Stimulated activated effector memory CD8-positive, alpha-beta T cell treated with anti-CD3 and anti-CD28 coated beads, Interleukin-12 subunit alpha, Interleukin-12 subunit beta, amount 100 ng/mL, for 72 hours (primary cell): ENCODE measurements at regions not wholly inside any gene's neighbourhood (a gene's known extent, or its start where the extent isn't known, plus 50 kb on each side); places are given as distances from the start of the nearest gene placed in this dataset.

Experiments
- ATAC-seq: fragments of 150-1000 bp; cut with Tn5 transposase; 2 replicates; pipeline ENCODE4 v1.10.0; 2021
- DNase-seq, 2 donors: peaks; one replicate each; pipeline ENCODE4 v3.0.0; 2021 to 2022; ENCODE audit warnings: low spot score in 2 of 2
- H3K27ac Mint-ChIP-seq: one replicate; pipeline ENCODE4 v1.8.0; 2022; ENCODE audit warnings: mild to moderate bottlenecking, mixed read lengths
- H3K36me3 Mint-ChIP-seq: one replicate; pipeline ENCODE4 v1.8.0; 2022; ENCODE audit warnings: mild to moderate bottlenecking, mixed read lengths
- H3K4me1 Mint-ChIP-seq: one replicate; pipeline ENCODE4 v1.8.0; 2022; ENCODE audit warnings: mixed read lengths
- H3K4me3 Mint-ChIP-seq: one replicate; pipeline ENCODE4 v1.8.0; 2022; ENCODE audit warnings: mild to moderate bottlenecking, mixed read lengths
- H3K9me3 Mint-ChIP-seq: one replicate; pipeline ENCODE4 v1.8.0; 2022; ENCODE audit warnings: mixed read lengths

GRCh38 chr2:43171789-43172188, 54.6 kb downstream of the ZFP36L2 start:
- no peak for DNase-seq
- H3K4me3 Mint-ChIP-seq, result no peak overlapping the region
- peaks cover 10% of the 10 kb centered on the region for H3K36me3 Mint-ChIP-seq
- peak overlapping the region; percentile 95 for H3K27ac Mint-ChIP-seq
- no peaks in the 10 kb centered on the region for H3K9me3 Mint-ChIP-seq
- peaks cover 80% of the 10 kb centered on the region for H3K4me1 Mint-ChIP-seq
- ATAC-seq, result no peak

- peaks cover 10% of the 10 kb centered on the region for H3K36me3 Mint-ChIP-seq
- peaks cover 72% of the 10 kb centered on the region for H3K4me1 Mint-ChIP-seq
- peak overlapping the region; percentile 72 for H3K4me3 Mint-ChIP-seq
- H3K27ac Mint-ChIP-seq, result peak overlapping the region; percentile 89
- no peak for ATAC-seq
- H3K9me3 Mint-ChIP-seq, result no peaks in the 10 kb centered on the region
- no peak for DNase-seq
Observed at GRCh38 chr2:43170405-43171105, 55.9 kb downstream of the ZFP36L2 start.

GRCh38 chr2:43169987-43170386, 56.4 kb downstream of the ZFP36L2 start:
- ATAC-seq (peak; percentile 25), DNase-seq (peak; percentile 60 to 85)
- Mint-ChIP-seq H3K36me3 (peaks cover 10% of the 10 kb centered on the region), H3K9me3 (no peaks in the 10 kb centered on the region), H3K4me1 (peaks cover 71% of the 10 kb centered on the region), H3K27ac (peak overlapping the region; percentile 89), H3K4me3 (peak overlapping the region; percentile 72)

GRCh38 chr2:43169099-43169945, 57.1 kb downstream of the ZFP36L2 start:
- peaks cover 64% of the 10 kb centered on the region for H3K4me1 Mint-ChIP-seq
- no peak for DNase-seq

GRCh38 chr2:43168016-43168369, 58.4 kb downstream of the ZFP36L2 start:
- peaks cover 10% of the 10 kb centered on the region for H3K36me3 Mint-ChIP-seq
- peaks cover 55% of the 10 kb centered on the region for H3K4me1 Mint-ChIP-seq
- ATAC-seq, result no peak
- DNase-seq, result no peak
- no peaks in the 10 kb centered on the region for H3K9me3 Mint-ChIP-seq
- H3K4me3 Mint-ChIP-seq, result peak overlapping the region; percentile 72
- peak overlapping the region; percentile 89 for H3K27ac Mint-ChIP-seq

More at GRCh38 chr2:43169099-43169945, 57.1 kb downstream of the ZFP36L2 start:
- peaks cover 10% of the 10 kb centered on the region for H3K36me3 Mint-ChIP-seq
- H3K27ac Mint-ChIP-seq, result peak overlapping the region; percentile 89
- H3K9me3 Mint-ChIP-seq, result no peaks in the 10 kb centered on the region
- peak overlapping the region; percentile 72 for H3K4me3 Mint-ChIP-seq
- peak; percentile 51 for ATAC-seq

GRCh38 chr2:43165378-43166069, 60.9 kb downstream of the ZFP36L2 start:
- Mint-ChIP-seq H3K27ac (peak overlapping the region; percentile 29), H3K4me3 (no peak overlapping the region), H3K9me3 (no peaks in the 10 kb centered on the region), H3K4me1 (peaks cover 57% of the 10 kb centered on the region), H3K36me3 (peaks cover 10% of the 10 kb centered on the region)
- no peak for DNase-seq
- no peak for ATAC-seq

- DNase-seq, result no peak
- Mint-ChIP-seq H3K27ac (peak overlapping the region; percentile 29), H3K4me3 (no peak overlapping the region), H3K4me1 (peaks cover 59% of the 10 kb centered on the region), H3K36me3 (peaks cover 16% of the 10 kb centered on the region), H3K9me3 (no peaks in the 10 kb centered on the region)
- no peak for ATAC-seq
Observed at GRCh38 chr2:43164686-43165085, 61.7 kb downstream of the ZFP36L2 start.

GRCh38 chr2:43163584-43164270, 62.7 kb downstream of the ZFP36L2 start:
- no peaks in the 10 kb centered on the region for H3K9me3 Mint-ChIP-seq
- H3K27ac Mint-ChIP-seq, result peak overlapping the region; percentile 53
- H3K36me3 Mint-ChIP-seq, result peaks cover 17% of the 10 kb centered on the region
- peaks cover 59% of the 10 kb centered on the region for H3K4me1 Mint-ChIP-seq
- DNase-seq, result no peak
- H3K4me3 Mint-ChIP-seq, result no peak overlapping the region
- ATAC-seq, result no peak

GRCh38 chr2:43162511-43162776, 64.0 kb downstream of the ZFP36L2 start:
- DNase-seq (no peak), ATAC-seq (no peak)
- Mint-ChIP-seq H3K27ac (peak overlapping the region; percentile 53), H3K4me3 (no peak overlapping the region), H3K9me3 (no peaks in the 10 kb centered on the region), H3K36me3 (peaks cover 23% of the 10 kb centered on the region), H3K4me1 (peaks cover 59% of the 10 kb centered on the region)

- ATAC-seq (no peak), DNase-seq (no peak)
- H3K4me3 Mint-ChIP-seq, result no peak overlapping the region
- peaks cover 60% of the 10 kb centered on the region for H3K4me1 Mint-ChIP-seq
- no peaks in the 10 kb centered on the region for H3K9me3 Mint-ChIP-seq
- H3K36me3 Mint-ChIP-seq, result peaks cover 23% of the 10 kb centered on the region
- H3K27ac Mint-ChIP-seq, result peak overlapping the region; percentile 53
Observed at GRCh38 chr2:43161650-43162510, 64.5 kb downstream of the ZFP36L2 start.

- ATAC-seq (no peak), DNase-seq (no peak)
- H3K4me1 Mint-ChIP-seq, result peaks cover 65% of the 10 kb centered on the region
- H3K36me3 Mint-ChIP-seq, result peaks cover 23% of the 10 kb centered on the region
- H3K27ac Mint-ChIP-seq, result peak overlapping the region; percentile 98
- no peaks in the 10 kb centered on the region for H3K9me3 Mint-ChIP-seq
- peak overlapping the region; percentile 81 for H3K4me3 Mint-ChIP-seq
Observed at GRCh38 chr2:43160778-43161177, 65.6 kb downstream of the ZFP36L2 start.

GRCh38 chr2:43159797-43160196, 66.6 kb downstream of the ZFP36L2 start:
- H3K36me3 Mint-ChIP-seq, result peaks cover 23% of the 10 kb centered on the region

GRCh38 chr2:43158259-43158880, 68.0 kb downstream of the ZFP36L2 start:
- peaks cover 82% of the 10 kb centered on the region for H3K4me1 Mint-ChIP-seq
- DNase-seq (peak in 1 of 2 donors; percentile 80), ATAC-seq (peak; percentile 65)
- no peaks in the 10 kb centered on the region for H3K9me3 Mint-ChIP-seq
- H3K4me3 Mint-ChIP-seq, result peak overlapping the region; percentile 81
- peak overlapping the region; percentile 98 for H3K27ac Mint-ChIP-seq
- H3K36me3 Mint-ChIP-seq, result peaks cover 23% of the 10 kb centered on the region

More at GRCh38 chr2:43159797-43160196, 66.6 kb downstream of the ZFP36L2 start:
- no peaks in the 10 kb centered on the region for H3K9me3 Mint-ChIP-seq
- peak; percentile 11 for ATAC-seq
- peak overlapping the region; percentile 81 for H3K4me3 Mint-ChIP-seq
- peak overlapping the region; percentile 98 for H3K27ac Mint-ChIP-seq
- no peak for DNase-seq
- peaks cover 68% of the 10 kb centered on the region for H3K4me1 Mint-ChIP-seq
